ENCODE measurements at regions not wholly inside any gene's neighbourhood (a gene's known extent, or its start where the extent isn't known, plus 50 kb on each side); places are given as distances from the start of the nearest gene placed in this dataset.
"Not testable (repeated sequence)": the region's sequence is repeated elsewhere in the genome, so short reads cannot be mapped to it uniquely, and the experiment has no call there.

DNA sequence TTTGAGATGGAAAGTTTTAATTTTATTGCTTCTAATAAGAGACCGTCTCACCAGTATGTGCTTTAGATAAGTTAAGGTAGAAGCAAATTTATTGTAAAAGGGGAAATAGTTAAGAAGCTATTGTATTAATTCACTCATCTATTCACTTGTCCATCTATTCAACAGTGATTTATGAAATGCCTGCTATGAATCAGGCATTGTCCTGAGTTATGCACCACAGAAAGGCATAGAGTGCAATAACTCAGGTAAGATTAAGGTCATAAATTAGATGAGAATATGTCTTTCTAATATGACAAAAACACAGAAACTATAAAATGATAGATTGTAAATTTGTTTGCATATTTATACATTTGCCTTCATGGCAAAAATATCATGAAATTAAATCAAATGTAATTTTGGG lies 379.3 kb upstream of the PCDH15 start:
- no peaks in the 10 kb centered on the region for H3K36me3 ChIP-seq (ENCODE audit: control insufficient read depth in 3 of 3, insufficient read depth in 3 of 3, low read length in 3 of 3)
- no peak overlapping the region for H3K4me3 ChIP-seq (ENCODE audit: low read length in 3 of 3)
- no peak overlapping the region for H3K9ac ChIP-seq (ENCODE audit: low read depth in 1 of 3, low read length in 3 of 3)
- no peaks in the 10 kb centered on the region for H3K9me3 ChIP-seq (ENCODE audit: control insufficient read depth in 3 of 3, low read length in 3 of 3)
- H3K27me3 ChIP-seq (ENCODE audit: control insufficient read depth in 3 of 3, insufficient read depth in 3 of 3, low read length in 3 of 3), result no peaks in the 10 kb centered on the region
- no peaks in the 10 kb centered on the region for H3K4me1 ChIP-seq (ENCODE audit: control insufficient read depth in 3 of 3, insufficient read depth in 3 of 3, low read length in 3 of 3)
- no peak overlapping the region for H3K27ac ChIP-seq (ENCODE audit: low read depth, low read length)

- no peaks in the 10 kb centered on the region for H3K9me3 ChIP-seq (ENCODE audit: control insufficient read depth in 3 of 3, low read length in 3 of 3)
- H3K4me1 ChIP-seq (ENCODE audit: control insufficient read depth in 3 of 3, insufficient read depth in 3 of 3, low read length in 3 of 3), result no peaks in the 10 kb centered on the region
- no peak overlapping the region for H3K9ac ChIP-seq (ENCODE audit: low read depth in 1 of 3, low read length in 3 of 3)
- no peak overlapping the region for H3K4me3 ChIP-seq (ENCODE audit: low read length in 3 of 3)
- no peaks in the 10 kb centered on the region for H3K27me3 ChIP-seq (ENCODE audit: control insufficient read depth in 3 of 3, insufficient read depth in 3 of 3, low read length in 3 of 3)
- H3K36me3 ChIP-seq (ENCODE audit: control insufficient read depth in 3 of 3, insufficient read depth in 3 of 3, low read length in 3 of 3), result no peaks in the 10 kb centered on the region
- H3K27ac ChIP-seq (ENCODE audit: low read depth, low read length), result no peak overlapping the region
These were observed 373.4 kb upstream of the PCDH15 start for GRCh38 chr10:55174419-55174818.

DNA sequence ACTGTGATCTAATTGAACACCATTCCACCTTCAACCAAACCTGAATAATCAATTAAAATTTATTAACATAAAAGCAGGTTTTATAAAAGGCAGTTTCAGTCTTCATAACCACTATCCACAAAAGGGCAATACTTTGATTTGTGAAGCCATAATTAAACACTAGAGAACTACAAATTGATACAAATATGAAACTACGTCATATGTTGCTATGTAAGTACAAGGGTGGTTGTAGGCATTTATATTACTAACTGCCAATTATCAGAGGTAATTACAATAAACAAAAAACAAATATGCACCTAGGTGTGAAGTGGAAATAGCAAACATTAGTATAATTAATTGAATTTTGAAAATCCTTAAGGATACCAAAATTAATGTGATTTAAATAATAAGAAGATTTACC lies 368.5 kb upstream of the PCDH15 start:
- Histone ChIP-seq H3K27ac (ENCODE audit: low read depth, low read length) (no peak overlapping the region), H3K9ac (ENCODE audit: low read depth in 1 of 3, low read length in 3 of 3) (no peak overlapping the region), H3K9me3 (ENCODE audit: control insufficient read depth in 3 of 3, low read length in 3 of 3) (no peaks in the 10 kb centered on the region), H3K4me1 (ENCODE audit: control insufficient read depth in 3 of 3, insufficient read depth in 3 of 3, low read length in 3 of 3) (no peaks in the 10 kb centered on the region), H3K27me3 (ENCODE audit: control insufficient read depth in 3 of 3, insufficient read depth in 3 of 3, low read length in 3 of 3) (no peaks in the 10 kb centered on the region), H3K36me3 (ENCODE audit: control insufficient read depth in 3 of 3, insufficient read depth in 3 of 3, low read length in 3 of 3) (no peaks in the 10 kb centered on the region), H3K4me3 (ENCODE audit: low read length in 3 of 3) (no peak overlapping the region)

GRCh38 chr10:55168343-55168742 lies 367.3 kb upstream of the PCDH15 start:
- no peak overlapping the region for H3K27ac ChIP-seq (ENCODE audit: low read depth, low read length)
- no peaks in the 10 kb centered on the region for H3K27me3 ChIP-seq (ENCODE audit: control insufficient read depth in 3 of 3, insufficient read depth in 3 of 3, low read length in 3 of 3)
- no peak overlapping the region for H3K4me3 ChIP-seq (ENCODE audit: low read length in 3 of 3)
- no peaks in the 10 kb centered on the region for H3K36me3 ChIP-seq (ENCODE audit: control insufficient read depth in 3 of 3, insufficient read depth in 3 of 3, low read length in 3 of 3)
- no peaks in the 10 kb centered on the region for H3K4me1 ChIP-seq (ENCODE audit: control insufficient read depth in 3 of 3, insufficient read depth in 3 of 3, low read length in 3 of 3)
- H3K9ac ChIP-seq (ENCODE audit: low read depth in 1 of 3, low read length in 3 of 3), result no peak overlapping the region
- no peaks in the 10 kb centered on the region for H3K9me3 ChIP-seq (ENCODE audit: control insufficient read depth in 3 of 3, low read length in 3 of 3)

DNA sequence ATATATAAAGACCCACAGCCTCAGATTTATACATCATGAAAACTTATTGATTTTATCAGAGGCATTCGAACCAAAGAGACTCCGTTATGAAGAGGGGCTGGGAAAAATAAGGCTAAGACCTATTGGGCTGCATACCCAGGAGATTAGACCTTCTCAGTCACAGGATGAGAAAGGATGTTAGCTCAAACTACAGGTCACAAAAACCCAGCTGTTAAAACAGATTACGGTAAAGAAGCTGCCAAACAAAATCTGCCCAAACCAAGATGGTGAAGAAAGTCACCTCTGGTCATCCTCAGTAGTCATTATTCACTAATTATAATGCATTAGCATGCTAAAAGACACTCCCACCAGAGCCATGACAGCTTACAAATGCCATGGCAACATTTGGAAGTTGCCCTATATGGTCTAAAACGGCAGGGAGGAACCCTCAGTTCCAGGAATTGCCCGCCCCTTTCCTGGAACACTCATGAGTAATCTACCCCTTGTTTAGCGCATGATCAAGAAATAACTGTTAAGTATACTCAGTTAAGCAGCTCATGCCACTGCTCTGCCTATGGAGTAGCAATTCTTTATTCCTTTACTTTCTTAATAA lies 362.5 kb upstream of the PCDH15 start:
- H3K27ac ChIP-seq (ENCODE audit: low read depth, low read length), result no peak overlapping the region
- no peaks in the 10 kb centered on the region for H3K27me3 ChIP-seq (ENCODE audit: control insufficient read depth in 3 of 3, insufficient read depth in 3 of 3, low read length in 3 of 3)
- H3K4me3 ChIP-seq (ENCODE audit: low read length in 3 of 3), result no peak overlapping the region
- H3K9ac ChIP-seq (ENCODE audit: low read depth in 1 of 3, low read length in 3 of 3), result no peak overlapping the region
- no peaks in the 10 kb centered on the region for H3K4me1 ChIP-seq (ENCODE audit: control insufficient read depth in 3 of 3, insufficient read depth in 3 of 3, low read length in 3 of 3)
- H3K9me3 ChIP-seq (ENCODE audit: control insufficient read depth in 3 of 3, low read length in 3 of 3), result no peaks in the 10 kb centered on the region
- no peaks in the 10 kb centered on the region for H3K36me3 ChIP-seq (ENCODE audit: control insufficient read depth in 3 of 3, insufficient read depth in 3 of 3, low read length in 3 of 3)

- H3K27ac ChIP-seq (ENCODE audit: low read depth, low read length); H3K27me3 ChIP-seq (ENCODE audit: control insufficient read depth in 3 of 3, insufficient read depth in 3 of 3, low read length in 3 of 3); H3K36me3 ChIP-seq (ENCODE audit: control insufficient read depth in 3 of 3, insufficient read depth in 3 of 3, low read length in 3 of 3); H3K4me1 ChIP-seq (ENCODE audit: control insufficient read depth in 3 of 3, insufficient read depth in 3 of 3, low read length in 3 of 3); H3K9ac ChIP-seq (ENCODE audit: low read depth in 1 of 3, low read length in 3 of 3); H3K4me3 ChIP-seq (ENCODE audit: low read length in 3 of 3); H3K9me3 ChIP-seq (ENCODE audit: control insufficient read depth in 3 of 3, low read length in 3 of 3): not testable (repeated sequence)
These were observed 361.3 kb upstream of the PCDH15 start for GRCh38 chr10:55162321-55162720.

GRCh38 chr10:55160655-55161283 lies 359.7 kb upstream of the PCDH15 start:
- no peaks in the 10 kb centered on the region for H3K4me1 ChIP-seq (ENCODE audit: control insufficient read depth in 3 of 3, insufficient read depth in 3 of 3, low read length in 3 of 3)

GRCh38 chr10:55158633-55159032 lies 357.6 kb upstream of the PCDH15 start:
- no peak overlapping the region for H3K4me3 ChIP-seq (ENCODE audit: low read length in 3 of 3)
- no peaks in the 10 kb centered on the region for H3K9me3 ChIP-seq (ENCODE audit: control insufficient read depth in 3 of 3, low read length in 3 of 3)
- no peaks in the 10 kb centered on the region for H3K4me1 ChIP-seq (ENCODE audit: control insufficient read depth in 3 of 3, insufficient read depth in 3 of 3, low read length in 3 of 3)
- no peak overlapping the region for H3K9ac ChIP-seq (ENCODE audit: low read depth in 1 of 3, low read length in 3 of 3)
- H3K36me3 ChIP-seq (ENCODE audit: control insufficient read depth in 3 of 3, insufficient read depth in 3 of 3, low read length in 3 of 3), result no peaks in the 10 kb centered on the region
- no peaks in the 10 kb centered on the region for H3K27me3 ChIP-seq (ENCODE audit: control insufficient read depth in 3 of 3, insufficient read depth in 3 of 3, low read length in 3 of 3)
- no peak overlapping the region for H3K27ac ChIP-seq (ENCODE audit: low read depth, low read length)

More at GRCh38 chr10:55160655-55161283, 359.7 kb upstream of the PCDH15 start:
- H3K27me3 ChIP-seq (ENCODE audit: control insufficient read depth in 3 of 3, insufficient read depth in 3 of 3, low read length in 3 of 3), result no peaks in the 10 kb centered on the region
- no peaks in the 10 kb centered on the region for H3K9me3 ChIP-seq (ENCODE audit: control insufficient read depth in 3 of 3, low read length in 3 of 3)
- no peaks in the 10 kb centered on the region for H3K36me3 ChIP-seq (ENCODE audit: control insufficient read depth in 3 of 3, insufficient read depth in 3 of 3, low read length in 3 of 3)
- no peak overlapping the region for H3K27ac ChIP-seq (ENCODE audit: low read depth, low read length)
- no peak overlapping the region for H3K9ac ChIP-seq (ENCODE audit: low read depth in 1 of 3, low read length in 3 of 3)
- no peak overlapping the region for H3K4me3 ChIP-seq (ENCODE audit: low read length in 3 of 3)

- H3K9me3 ChIP-seq (ENCODE audit: control insufficient read depth in 3 of 3, low read length in 3 of 3), result no peaks in the 10 kb centered on the region
- H3K9ac ChIP-seq (ENCODE audit: low read depth in 1 of 3, low read length in 3 of 3), result no peak overlapping the region
- no peak overlapping the region for H3K27ac ChIP-seq (ENCODE audit: low read depth, low read length)
- H3K4me1 ChIP-seq (ENCODE audit: control insufficient read depth in 3 of 3, insufficient read depth in 3 of 3, low read length in 3 of 3), result no peaks in the 10 kb centered on the region
- no peaks in the 10 kb centered on the region for H3K27me3 ChIP-seq (ENCODE audit: control insufficient read depth in 3 of 3, insufficient read depth in 3 of 3, low read length in 3 of 3)
- no peaks in the 10 kb centered on the region for H3K36me3 ChIP-seq (ENCODE audit: control insufficient read depth in 3 of 3, insufficient read depth in 3 of 3, low read length in 3 of 3)
- no peak overlapping the region for H3K4me3 ChIP-seq (ENCODE audit: low read length in 3 of 3)
These were observed 345.0 kb upstream of the PCDH15 start for GRCh38 chr10:55146032-55146431.

- no peak overlapping the region for H3K27ac ChIP-seq (ENCODE audit: low read depth, low read length)
- no peaks in the 10 kb centered on the region for H3K27me3 ChIP-seq (ENCODE audit: control insufficient read depth in 3 of 3, insufficient read depth in 3 of 3, low read length in 3 of 3)
These were observed 343.0 kb upstream of the PCDH15 start for GRCh38 chr10:55144001-55144400.

More at GRCh38 chr10:55144001-55144400, 343.0 kb upstream of the PCDH15 start:
- Histone ChIP-seq H3K9ac (ENCODE audit: low read depth in 1 of 3, low read length in 3 of 3) (no peak overlapping the region), H3K4me3 (ENCODE audit: low read length in 3 of 3) (no peak overlapping the region), H3K36me3 (ENCODE audit: control insufficient read depth in 3 of 3, insufficient read depth in 3 of 3, low read length in 3 of 3) (no peaks in the 10 kb centered on the region), H3K9me3 (ENCODE audit: control insufficient read depth in 3 of 3, low read length in 3 of 3) (no peaks in the 10 kb centered on the region), H3K4me1 (ENCODE audit: control insufficient read depth in 3 of 3, insufficient read depth in 3 of 3, low read length in 3 of 3) (no peaks in the 10 kb centered on the region)

Data from skeletal muscle tissue (tissue), 3 donors.